ENCODE measurements at regions not wholly inside any gene's neighbourhood (a gene's known extent, or its start where the extent isn't known, plus 50 kb on each side); places are given as distances from the start of the nearest gene placed in this dataset.

- no peaks in the 10 kb centered on the region for H3K9me3 ChIP-seq (ENCODE audit: low read length)
- BruUV-seq (replicated peaks), result no TSS peak
- intact Hi-C loops (cut with micrococcal nuclease; ENCODE audit: unreplicated experiment), result no loop called here
- FAIRE-seq (no peak), ATAC-seq (no peak), DNase-seq (ENCODE audit: low spot score) (no peak)
- H3K9ac ChIP-seq (ENCODE audit: insufficient read depth, low read depth, low read length), result no peak overlapping the region
- in situ Hi-C loops (cut with HindIII; ENCODE audit: extremely low pct_ligation_motif_present, low pct_unique_long_range_greater_than_20kb), result no loop called here
- H3K27ac ChIP-seq (ENCODE audit: extremely low read length, insufficient read depth, low read length), result no peak overlapping the region
- H2AFZ ChIP-seq (ENCODE audit: low read length), result no peak overlapping the region
- CTCF ChIA-PET (ENCODE audit: low intra/inter-chr PET ratio, low total read pairs), result no interaction called here
- no peaks in the 10 kb centered on the region for H3K79me2 ChIP-seq (ENCODE audit: insufficient read depth, low read length)
- no peaks in the 10 kb centered on the region for H4K20me1 ChIP-seq (ENCODE audit: insufficient read depth, low read length)
- no peaks in the 10 kb centered on the region for H3K36me3 ChIP-seq (replicated peaks in 1 of 2; ENCODE audit: control insufficient read depth in 1 of 2, insufficient read depth in 2 of 2, low read length in 2 of 2)
- TF ChIP-seq TCF7 (IDR thresholded peaks at IDR 0.05; ENCODE audit: low read depth), result no peak
- no peak for TF ChIP-seq ATRX (CRISPR knock-in tag; IDR thresholded peaks at IDR 0.05; ENCODE audit: borderline replicate concordance)
- no peak for TF ChIP-seq ATF7 (IDR thresholded peaks at IDR 0.05)
- no peak for TF ChIP-seq ATF7 (CRISPR knock-in tag; IDR thresholded peaks at IDR 0.05)
- H3K4me3 ChIP-seq (replicated peaks in 1 of 3; ENCODE audit: insufficient read depth in 1 of 3, low read depth in 2 of 3, low read length in 3 of 3), result no peak overlapping the region
- 2% methylated on average over 5 of the region's 5 CpGs for WGBS (ENCODE audit: low lambda C conversion rate)
- POLR2A ChIA-PET, result no interaction called here
- no peaks in the 10 kb centered on the region for H3K27me3 ChIP-seq (ENCODE audit: control insufficient read depth in 1 of 2, insufficient read depth in 2 of 2, low read length in 2 of 2)
- H3K4me1 ChIP-seq (ENCODE audit: insufficient read depth, low read length), result no peaks in the 10 kb centered on the region
- no peak overlapping the region for H3K4me2 ChIP-seq (ENCODE audit: low read depth, low read length)
These were observed 308.5 kb upstream of the KLF12 start for GRCh38 chr13:74442751-74443150.

DNA sequence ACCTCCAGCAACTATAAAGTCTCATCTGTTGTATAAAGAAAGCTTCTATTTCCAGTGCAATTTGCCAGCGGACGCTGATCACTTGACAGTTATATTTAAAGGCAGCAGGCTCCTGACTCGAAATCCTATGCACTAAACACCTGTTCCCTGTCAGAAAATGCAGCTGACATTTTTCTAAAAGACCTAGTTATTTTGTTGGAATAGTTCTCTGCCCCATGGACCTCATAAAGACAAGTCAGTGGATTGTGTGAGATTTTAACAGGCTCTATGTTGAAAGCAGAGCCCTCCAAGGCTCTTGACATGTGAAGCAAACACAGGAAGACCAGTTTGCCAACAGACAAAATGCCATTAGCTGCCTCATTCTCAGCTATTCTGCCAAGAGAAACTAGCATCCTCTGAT is 304.7 kb upstream of the KLF12 start:
- H3K9me3 ChIP-seq (ENCODE audit: low read length), result no peaks in the 10 kb centered on the region
- H2AFZ ChIP-seq (ENCODE audit: low read length), result no peak overlapping the region
- H3K27me3 ChIP-seq (ENCODE audit: control insufficient read depth in 1 of 2, insufficient read depth in 2 of 2, low read length in 2 of 2), result no peaks in the 10 kb centered on the region
- BruUV-seq (replicated peaks), result no TSS peak
- ChIA-PET POLR2A (no interaction called here), CTCF (ENCODE audit: low intra/inter-chr PET ratio, low total read pairs) (no interaction called here)
- no peak for FAIRE-seq
- in situ Hi-C loops (cut with HindIII; ENCODE audit: extremely low pct_ligation_motif_present, low pct_unique_long_range_greater_than_20kb) (no loop called here), intact Hi-C loops (cut with micrococcal nuclease; ENCODE audit: unreplicated experiment) (no loop called here)
- no peak for ATAC-seq
- no peaks in the 10 kb centered on the region for H3K36me3 ChIP-seq (replicated peaks in 1 of 2; ENCODE audit: control insufficient read depth in 1 of 2, insufficient read depth in 2 of 2, low read length in 2 of 2)
- H3K4me1 ChIP-seq (ENCODE audit: insufficient read depth, low read length), result no peaks in the 10 kb centered on the region
- no peak for DNase-seq (ENCODE audit: low spot score)
- no peak overlapping the region for H3K4me2 ChIP-seq (ENCODE audit: low read depth, low read length)
- H3K4me3 ChIP-seq (replicated peaks in 1 of 3; ENCODE audit: insufficient read depth in 1 of 3, low read depth in 2 of 3, low read length in 3 of 3), result no peak overlapping the region
- no peaks in the 10 kb centered on the region for H4K20me1 ChIP-seq (ENCODE audit: insufficient read depth, low read length)
- no peaks in the 10 kb centered on the region for H3K79me2 ChIP-seq (ENCODE audit: insufficient read depth, low read length)
- 24% methylated on average over 3 of the region's 3 CpGs for WGBS (ENCODE audit: low lambda C conversion rate)
- H3K27ac ChIP-seq (ENCODE audit: extremely low read length, insufficient read depth, low read length), result no peak overlapping the region
- no peak overlapping the region for H3K9ac ChIP-seq (ENCODE audit: insufficient read depth, low read depth, low read length)
- no peak for TF ChIP-seq ZNF782 (CRISPR knock-in tag; IDR thresholded peaks at IDR 0.05; ENCODE audit: borderline replicate concordance)
- TF ChIP-seq, protein P1, sequence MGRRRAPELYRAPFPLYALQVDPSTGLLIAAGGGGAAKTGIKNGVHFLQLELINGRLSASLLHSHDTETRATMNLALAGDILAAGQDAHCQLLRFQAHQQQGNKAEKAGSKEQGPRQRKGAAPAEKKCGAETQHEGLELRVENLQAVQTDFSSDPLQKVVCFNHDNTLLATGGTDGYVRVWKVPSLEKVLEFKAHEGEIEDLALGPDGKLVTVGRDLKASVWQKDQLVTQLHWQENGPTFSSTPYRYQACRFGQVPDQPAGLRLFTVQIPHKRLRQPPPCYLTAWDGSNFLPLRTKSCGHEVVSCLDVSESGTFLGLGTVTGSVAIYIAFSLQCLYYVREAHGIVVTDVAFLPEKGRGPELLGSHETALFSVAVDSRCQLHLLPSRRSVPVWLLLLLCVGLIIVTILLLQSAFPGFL (CRISPR knock-in tag; IDR thresholded peaks at IDR 0.05), result no peak
- TF ChIP-seq, protein P2, sequence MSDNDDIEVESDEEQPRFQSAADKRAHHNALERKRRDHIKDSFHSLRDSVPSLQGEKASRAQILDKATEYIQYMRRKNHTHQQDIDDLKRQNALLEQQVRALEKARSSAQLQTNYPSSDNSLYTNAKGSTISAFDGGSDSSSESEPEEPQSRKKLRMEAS (IDR thresholded peaks at IDR 0.05), result no peak
- TF ChIP-seq KLF16 (CRISPR knock-in tag; IDR thresholded peaks at IDR 0.05), result no peak
- TF ChIP-seq ZNF451 (CRISPR knock-in tag; IDR thresholded peaks at IDR 0.05), result no peak
- TF ChIP-seq ZNF260 (CRISPR knock-in tag; IDR thresholded peaks at IDR 0.05; ENCODE audit: borderline replicate concordance, low read depth), result no peak
- TF ChIP-seq, protein P3, sequence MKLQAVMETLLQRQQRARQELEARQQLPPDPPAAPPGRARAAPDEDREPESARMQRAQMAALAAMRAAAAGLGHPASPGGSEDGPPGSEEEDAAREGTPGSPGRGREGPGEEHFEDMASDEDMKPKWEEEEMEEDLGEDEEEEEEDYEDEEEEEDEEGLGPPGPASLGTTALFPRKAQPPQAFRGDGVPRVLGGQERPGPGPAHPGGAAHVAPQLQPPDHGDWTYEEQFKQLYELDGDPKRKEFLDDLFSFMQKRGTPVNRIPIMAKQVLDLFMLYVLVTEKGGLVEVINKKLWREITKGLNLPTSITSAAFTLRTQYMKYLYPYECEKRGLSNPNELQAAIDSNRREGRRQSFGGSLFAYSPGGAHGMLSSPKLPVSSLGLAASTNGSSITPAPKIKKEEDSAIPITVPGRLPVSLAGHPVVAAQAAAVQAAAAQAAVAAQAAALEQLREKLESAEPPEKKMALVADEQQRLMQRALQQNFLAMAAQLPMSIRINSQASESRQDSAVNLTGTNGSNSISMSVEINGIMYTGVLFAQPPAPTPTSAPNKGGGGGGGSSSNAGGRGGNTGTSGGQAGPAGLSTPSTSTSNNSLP (IDR thresholded peaks at IDR 0.05; ENCODE audit: low read depth, low read length), result no peak
- no peak for TF ChIP-seq CCAR2 (optimal IDR thresholded peaks at IDR 0.05; ENCODE audit: low read depth, low read length)
- TF ChIP-seq DR1 (CRISPR knock-in tag; IDR thresholded peaks at IDR 0.05), result no peak
- no peak for TF ChIP-seq TP53 (CRISPR knock-in tag; conservative IDR thresholded peaks at IDR 0.05)
- no peak for TF ChIP-seq ZSCAN21 (CRISPR knock-in tag; IDR thresholded peaks at IDR 0.05; ENCODE audit: borderline replicate concordance)
- TF ChIP-seq SMYD3 (CRISPR knock-in tag; IDR thresholded peaks at IDR 0.05), result no peak
- no peak for TF ChIP-seq BATF2 (CRISPR knock-in tag; IDR thresholded peaks at IDR 0.05)
- no peak for TF ChIP-seq SPEN (CRISPR knock-in tag; IDR thresholded peaks at IDR 0.05; ENCODE audit: low read depth)
